HL-60 (cell line): ENCODE measurements at regions not wholly inside any gene's neighbourhood (a gene's known extent, or its start where the extent isn't known, plus 50 kb on each side); places are given as distances from the start of the nearest gene placed in this dataset.

ENCODE experiments used
- TF ChIP-seq, protein P1 (sequence below): IDR thresholded peaks from one replicate; pipeline ENCODE4 v1.5.1; 2011; ENCODE audit warnings: low read length, control low read depth, inconsistent platforms; ENCODE audit not compliant: insufficient read depth
- TF ChIP-seq, protein P2 (sequence below): IDR thresholded peaks from 2 replicates; pipeline ENCODE4 v1.6.1; 2012; ENCODE audit warnings: low read depth; ENCODE audit not compliant: insufficient replicate concordance

DNA sequence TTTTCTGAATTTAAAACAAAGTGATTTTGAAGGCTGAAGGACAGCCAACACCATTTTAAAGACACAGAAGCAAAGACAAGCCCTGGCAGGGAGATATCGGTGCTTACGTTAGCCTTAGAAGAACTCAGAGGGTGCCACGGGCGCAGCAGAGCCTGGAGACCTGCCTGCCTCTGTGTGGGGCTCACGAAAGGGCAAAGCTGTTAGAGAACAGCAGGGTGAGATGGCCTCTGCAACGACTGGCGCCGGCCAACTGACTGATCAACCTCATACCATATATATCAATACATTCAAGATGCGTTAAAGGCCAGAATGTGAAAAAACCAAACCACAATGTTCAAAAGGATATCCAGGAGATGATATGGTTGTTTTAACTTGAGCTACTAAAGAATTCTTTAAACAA is 151.0 kb upstream of the RPS6KA2 start:
- TF ChIP-seq, protein P1, sequence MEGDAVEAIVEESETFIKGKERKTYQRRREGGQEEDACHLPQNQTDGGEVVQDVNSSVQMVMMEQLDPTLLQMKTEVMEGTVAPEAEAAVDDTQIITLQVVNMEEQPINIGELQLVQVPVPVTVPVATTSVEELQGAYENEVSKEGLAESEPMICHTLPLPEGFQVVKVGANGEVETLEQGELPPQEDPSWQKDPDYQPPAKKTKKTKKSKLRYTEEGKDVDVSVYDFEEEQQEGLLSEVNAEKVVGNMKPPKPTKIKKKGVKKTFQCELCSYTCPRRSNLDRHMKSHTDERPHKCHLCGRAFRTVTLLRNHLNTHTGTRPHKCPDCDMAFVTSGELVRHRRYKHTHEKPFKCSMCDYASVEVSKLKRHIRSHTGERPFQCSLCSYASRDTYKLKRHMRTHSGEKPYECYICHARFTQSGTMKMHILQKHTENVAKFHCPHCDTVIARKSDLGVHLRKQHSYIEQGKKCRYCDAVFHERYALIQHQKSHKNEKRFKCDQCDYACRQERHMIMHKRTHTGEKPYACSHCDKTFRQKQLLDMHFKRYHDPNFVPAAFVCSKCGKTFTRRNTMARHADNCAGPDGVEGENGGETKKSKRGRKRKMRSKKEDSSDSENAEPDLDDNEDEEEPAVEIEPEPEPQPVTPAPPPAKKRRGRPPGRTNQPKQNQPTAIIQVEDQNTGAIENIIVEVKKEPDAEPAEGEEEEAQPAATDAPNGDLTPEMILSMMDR: no peak
- TF ChIP-seq, protein P2, sequence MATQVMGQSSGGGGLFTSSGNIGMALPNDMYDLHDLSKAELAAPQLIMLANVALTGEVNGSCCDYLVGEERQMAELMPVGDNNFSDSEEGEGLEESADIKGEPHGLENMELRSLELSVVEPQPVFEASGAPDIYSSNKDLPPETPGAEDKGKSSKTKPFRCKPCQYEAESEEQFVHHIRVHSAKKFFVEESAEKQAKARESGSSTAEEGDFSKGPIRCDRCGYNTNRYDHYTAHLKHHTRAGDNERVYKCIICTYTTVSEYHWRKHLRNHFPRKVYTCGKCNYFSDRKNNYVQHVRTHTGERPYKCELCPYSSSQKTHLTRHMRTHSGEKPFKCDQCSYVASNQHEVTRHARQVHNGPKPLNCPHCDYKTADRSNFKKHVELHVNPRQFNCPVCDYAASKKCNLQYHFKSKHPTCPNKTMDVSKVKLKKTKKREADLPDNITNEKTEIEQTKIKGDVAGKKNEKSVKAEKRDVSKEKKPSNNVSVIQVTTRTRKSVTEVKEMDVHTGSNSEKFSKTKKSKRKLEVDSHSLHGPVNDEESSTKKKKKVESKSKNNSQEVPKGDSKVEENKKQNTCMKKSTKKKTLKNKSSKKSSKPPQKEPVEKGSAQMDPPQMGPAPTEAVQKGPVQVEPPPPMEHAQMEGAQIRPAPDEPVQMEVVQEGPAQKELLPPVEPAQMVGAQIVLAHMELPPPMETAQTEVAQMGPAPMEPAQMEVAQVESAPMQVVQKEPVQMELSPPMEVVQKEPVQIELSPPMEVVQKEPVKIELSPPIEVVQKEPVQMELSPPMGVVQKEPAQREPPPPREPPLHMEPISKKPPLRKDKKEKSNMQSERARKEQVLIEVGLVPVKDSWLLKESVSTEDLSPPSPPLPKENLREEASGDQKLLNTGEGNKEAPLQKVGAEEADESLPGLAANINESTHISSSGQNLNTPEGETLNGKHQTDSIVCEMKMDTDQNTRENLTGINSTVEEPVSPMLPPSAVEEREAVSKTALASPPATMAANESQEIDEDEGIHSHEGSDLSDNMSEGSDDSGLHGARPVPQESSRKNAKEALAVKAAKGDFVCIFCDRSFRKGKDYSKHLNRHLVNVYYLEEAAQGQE: no peak
